ENCODE measurements at regions not wholly inside any gene's neighbourhood (a gene's known extent, or its start where the extent isn't known, plus 50 kb on each side); places are given as distances from the start of the nearest gene placed in this dataset.
"Not testable (repeated sequence)": the region's sequence is repeated elsewhere in the genome, so short reads cannot be mapped to it uniquely, and the experiment has no call there.

GRCh38 chr14:23694949-23695663 lies 58.9 kb downstream of the DHRS2 start:
- DNase-seq, result peak; percentile 10 to 59 (median 46)

- DNase-seq, result peak in 1 of 4 experiments; percentile 10
Measured at GRCh38 chr14:23695664-23695999, 59.5 kb downstream of the DHRS2 start.

- no peak for DNase-seq
Measured at GRCh38 chr14:23696701-23697239, 60.6 kb downstream of the DHRS2 start.

GRCh38 chr14:23697680-23698079 lies 61.5 kb downstream of the DHRS2 start:
- peak; percentile 5 to 29 (median 11) for DNase-seq

GRCh38 chr14:23702656-23703426 lies 66.7 kb downstream of the DHRS2 start:
- DNase-seq, result no peak

GRCh38 chr14:23704890-23705289 lies 68.7 kb downstream of the DHRS2 start:
- no peak for DNase-seq

GRCh38 chr14:23707415-23707814 lies 71.3 kb downstream of the DHRS2 start:
- no peak for DNase-seq

GRCh38 chr14:23708343-23708742 lies 72.2 kb downstream of the DHRS2 start:
- no peak for DNase-seq

GRCh38 chr14:23709923-23710322 lies 73.8 kb downstream of the DHRS2 start:
- DNase-seq, result no peak

GRCh38 chr14:23712287-23712686 lies 76.1 kb downstream of the DHRS2 start:
- DNase-seq, result no peak

- no peak for DNase-seq
Measured at GRCh38 chr14:23719225-23719985, 83.2 kb downstream of the DHRS2 start.

- DNase-seq, result no peak
Measured at GRCh38 chr14:23722675-23723074, 86.5 kb downstream of the DHRS2 start.

GRCh38 chr14:23723911-23724310 lies 87.7 kb downstream of the DHRS2 start:
- DNase-seq, result no peak

- no peak for DNase-seq
Measured at GRCh38 chr14:23725528-23725927, 89.4 kb downstream of the DHRS2 start.

- DNase-seq, result no peak
Measured at GRCh38 chr14:23725980-23726710, 90.0 kb downstream of the DHRS2 start.

- peak; percentile 51 to 79 (median 66) for DNase-seq
Measured at GRCh38 chr14:23727566-23728335, 91.6 kb downstream of the DHRS2 start.

GRCh38 chr14:23728791-23729190 lies 92.6 kb downstream of the DHRS2 start:
- no peak for DNase-seq

- no peak for DNase-seq
Measured at GRCh38 chr14:23729720-23730387, 93.7 kb downstream of the DHRS2 start.

GRCh38 chr14:23735394-23735793 lies 99.2 kb downstream of the DHRS2 start:
- no peak for DNase-seq

- not testable (repeated sequence) for DNase-seq
Measured at GRCh38 chr14:23744368-23744767, 108.2 kb downstream of the DHRS2 start.

- no peak for DNase-seq
Measured at GRCh38 chr14:23750357-23750756, 114.2 kb downstream of the DHRS2 start.

Data from suppressor macrophage (primary cell).